ENCODE measurements at regions not wholly inside any gene's neighbourhood (a gene's known extent, or its start where the extent isn't known, plus 50 kb on each side); places are given as distances from the start of the nearest gene placed in this dataset.

DNA sequence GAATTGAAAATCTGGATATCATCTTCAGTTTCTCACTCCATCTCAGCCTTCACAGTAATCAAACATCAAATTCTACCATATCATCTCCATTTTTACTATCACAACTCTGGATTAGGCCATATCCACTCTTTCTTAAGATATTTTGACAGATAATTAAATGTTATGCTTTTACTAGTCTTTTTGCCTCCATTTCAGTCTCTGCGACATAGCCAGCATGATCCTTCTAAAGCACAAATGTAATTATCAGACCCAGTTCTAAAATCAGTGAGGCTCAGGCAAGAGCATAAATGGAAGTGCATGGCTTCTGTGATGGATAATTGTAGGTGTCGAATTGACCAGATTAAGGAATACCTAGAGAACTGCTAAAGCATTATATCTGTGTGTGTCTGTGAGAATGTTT is 307.7 kb downstream of the PCDH20 start:
- TF ChIP-seq CTCF (IDR thresholded peaks at IDR 0.05) (no peak), POLR2A (IDR thresholded peaks at IDR 0.05) (no peak)

All from body of pancreas (tissue), 4 donors.